ENCODE measurements at regions not wholly inside any gene's neighbourhood (a gene's known extent, or its start where the extent isn't known, plus 50 kb on each side); places are given as distances from the start of the nearest gene placed in this dataset.

GRCh38 chr4:127540497-127541025, 92.2 kb upstream of the INTU start:
- no peaks in the 10 kb centered on the region for H3K4me1 ChIP-seq
- intact Hi-C loops (cut with DNase I), result no loop called here
- H3K36me3 ChIP-seq, result no peaks in the 10 kb centered on the region
- TF ChIP-seq CTCF (IDR thresholded peaks at IDR 0.05) (no peak), POLR2A (IDR thresholded peaks at IDR 0.05) (no peak), POLR2AphosphoS5 (IDR thresholded peaks at IDR 0.05; ENCODE audit: insufficient read depth in 1 of 2, low read depth in 1 of 2) (no peak)
- no peak for DNase-seq (ENCODE audit: extremely low spot score in 2 of 2)
- no peak overlapping the region for H3K4me3 ChIP-seq
- no peaks in the 10 kb centered on the region for H3K9me3 ChIP-seq
- H3K27ac ChIP-seq, result no peak overlapping the region
- H3K27me3 ChIP-seq, result no peaks in the 10 kb centered on the region

- H3K36me3 ChIP-seq, result no peaks in the 10 kb centered on the region
- intact Hi-C loops (cut with DNase I), result no loop called here
- no peak for DNase-seq (ENCODE audit: extremely low spot score in 2 of 2)
- H3K9me3 ChIP-seq, result no peaks in the 10 kb centered on the region
- H3K4me3 ChIP-seq, result no peak overlapping the region
- H3K4me1 ChIP-seq, result no peaks in the 10 kb centered on the region
- H3K27me3 ChIP-seq, result no peaks in the 10 kb centered on the region
- TF ChIP-seq POLR2A (IDR thresholded peaks at IDR 0.05) (no peak), POLR2AphosphoS5 (IDR thresholded peaks at IDR 0.05; ENCODE audit: insufficient read depth in 1 of 2, low read depth in 1 of 2) (no peak), CTCF (IDR thresholded peaks at IDR 0.05) (no peak)
- H3K27ac ChIP-seq, result no peak overlapping the region
These were observed 87.5 kb upstream of the INTU start for GRCh38 chr4:127545271-127545670.

GRCh38 chr4:127548990-127549925, 83.5 kb upstream of the INTU start:
- no peak overlapping the region for H3K27ac ChIP-seq
- intact Hi-C loops (cut with DNase I), result no loop called here
- H3K4me3 ChIP-seq, result no peak overlapping the region
- H3K27me3 ChIP-seq, result no peaks in the 10 kb centered on the region
- H3K4me1 ChIP-seq, result no peaks in the 10 kb centered on the region
- no peaks in the 10 kb centered on the region for H3K36me3 ChIP-seq
- no peak for DNase-seq (ENCODE audit: extremely low spot score in 2 of 2)
- no peaks in the 10 kb centered on the region for H3K9me3 ChIP-seq
- TF ChIP-seq POLR2A (IDR thresholded peaks at IDR 0.05) (no peak), CTCF (IDR thresholded peaks at IDR 0.05) (no peak), POLR2AphosphoS5 (IDR thresholded peaks at IDR 0.05; ENCODE audit: insufficient read depth in 1 of 2, low read depth in 1 of 2) (no peak)

GRCh38 chr4:127555106-127555505, 77.7 kb upstream of the INTU start:
- H3K27ac ChIP-seq, result no peak overlapping the region
- H3K9me3 ChIP-seq, result no peaks in the 10 kb centered on the region
- intact Hi-C loops (cut with DNase I), result no loop called here
- no peak overlapping the region for H3K4me3 ChIP-seq
- no peaks in the 10 kb centered on the region for H3K4me1 ChIP-seq
- TF ChIP-seq POLR2A (IDR thresholded peaks at IDR 0.05) (no peak), CTCF (IDR thresholded peaks at IDR 0.05) (no peak), POLR2AphosphoS5 (IDR thresholded peaks at IDR 0.05; ENCODE audit: insufficient read depth in 1 of 2, low read depth in 1 of 2) (no peak)
- H3K36me3 ChIP-seq, result no peaks in the 10 kb centered on the region
- no peak for DNase-seq (ENCODE audit: extremely low spot score in 2 of 2)
- H3K27me3 ChIP-seq, result no peaks in the 10 kb centered on the region

- Histone ChIP-seq H3K4me3 (no peak overlapping the region), H3K27ac (no peak overlapping the region), H3K4me1 (no peaks in the 10 kb centered on the region), H3K9me3 (no peaks in the 10 kb centered on the region), H3K27me3 (no peaks in the 10 kb centered on the region), H3K36me3 (no peaks in the 10 kb centered on the region)
- no peak for TF ChIP-seq POLR2A (IDR thresholded peaks at IDR 0.05)
- no peak for TF ChIP-seq POLR2AphosphoS5 (IDR thresholded peaks at IDR 0.05; ENCODE audit: insufficient read depth in 1 of 2, low read depth in 1 of 2)
- no peak for TF ChIP-seq CTCF (IDR thresholded peaks at IDR 0.05)
- intact Hi-C loops (cut with DNase I), result no loop called here
- DNase-seq (ENCODE audit: extremely low spot score in 2 of 2), result no peak
These were observed 74.7 kb upstream of the INTU start for GRCh38 chr4:127558088-127558487.
